Spinal cord (tissue), 9 donors: ENCODE measurements at regions not wholly inside any gene's neighbourhood (a gene's known extent, or its start where the extent isn't known, plus 50 kb on each side); places are given as distances from the start of the nearest gene placed in this dataset.

Experiments
- DNase-seq, 6 donors: peaks; one replicate each; pipeline versions ENCODE4 v3.0.0 to v3.0.0-alpha.2; 2013 to 2015; ENCODE audit warnings: low spot score in 6 of 6, low read depth in 4 of 6
- H3K27ac ChIP-seq: one replicate; pipeline ENCODE4 v1.5.1; 2013; ENCODE audit warnings: low read depth, low read length, control low read depth
- H3K27me3 ChIP-seq: one replicate; pipeline ENCODE4 v1.6.1; 2013; ENCODE audit warnings: low read length; ENCODE audit not compliant: control insufficient read depth, insufficient read depth
- H3K36me3 ChIP-seq: one replicate; pipeline ENCODE4 v1.6.1; 2013; ENCODE audit warnings: low read length; ENCODE audit not compliant: control insufficient read depth, insufficient read depth
- H3K4me1 ChIP-seq: one replicate; pipeline ENCODE4 v1.6.1; 2013; ENCODE audit warnings: low read length; ENCODE audit not compliant: control insufficient read depth, insufficient read depth
- H3K4me3 ChIP-seq: one replicate; pipeline ENCODE4 v1.5.1; 2013; ENCODE audit warnings: low read depth, low read length, control low read depth
- H3K9me3 ChIP-seq: one replicate; pipeline ENCODE4 v1.6.1; 2013; ENCODE audit warnings: low read length; ENCODE audit not compliant: control insufficient read depth, insufficient read depth
- WGBS: methylation state at CpG from one replicate; pipeline ENCODE4 v1.1.5; 2013; ENCODE audit warnings: missing lambda C conversion rate; ENCODE audit not compliant: insufficient coverage; 5-methylcytosine and 5-hydroxymethylcytosine counted together
- donor health status: healthy.

GRCh38 chrX:37287741-37288444, 61.3 kb upstream of the PRRG1 start:
- Histone ChIP-seq H3K4me1 (no peaks in the 10 kb centered on the region), H3K27me3 (no peaks in the 10 kb centered on the region), H3K9me3 (no peaks in the 10 kb centered on the region), H3K27ac (no peak overlapping the region), H3K4me3 (no peak overlapping the region), H3K36me3 (no peaks in the 10 kb centered on the region)
- peak in 1 of 6 donors; percentile 3 for DNase-seq
- WGBS, result 100% methylated on average over 1 of the region's 5 CpGs

DNA sequence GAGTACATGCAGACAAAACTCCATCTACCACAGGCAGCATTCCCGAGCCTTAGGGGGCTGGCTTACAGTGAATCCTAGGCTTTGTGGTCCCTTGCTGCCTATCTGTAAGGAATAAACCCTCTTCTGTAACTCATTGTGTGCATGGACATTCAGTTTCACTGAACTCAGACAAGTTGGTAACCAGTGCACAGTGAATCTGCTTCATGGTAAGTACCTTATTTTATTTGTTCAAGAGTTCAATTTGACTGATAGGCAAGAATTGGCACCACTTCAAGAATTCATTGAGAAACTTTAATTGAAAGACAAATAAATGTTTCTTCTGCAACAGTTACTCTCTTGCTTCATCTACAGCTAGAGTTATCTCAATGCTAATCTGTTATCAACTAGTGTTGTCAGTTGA, 57.2 kb upstream of the PRRG1 start:
- WGBS, result 50% methylated on average over 1 of the region's 1 CpG
- Histone ChIP-seq H3K27me3 (no peaks in the 10 kb centered on the region), H3K4me1 (no peaks in the 10 kb centered on the region), H3K27ac (no peak overlapping the region), H3K36me3 (no peaks in the 10 kb centered on the region), H3K4me3 (no peak overlapping the region), H3K9me3 (no peaks in the 10 kb centered on the region)
- DNase-seq, result no peak
